ENCODE measurements at regions not wholly inside any gene's neighbourhood (a gene's known extent, or its start where the extent isn't known, plus 50 kb on each side); places are given as distances from the start of the nearest gene placed in this dataset.

DNA sequence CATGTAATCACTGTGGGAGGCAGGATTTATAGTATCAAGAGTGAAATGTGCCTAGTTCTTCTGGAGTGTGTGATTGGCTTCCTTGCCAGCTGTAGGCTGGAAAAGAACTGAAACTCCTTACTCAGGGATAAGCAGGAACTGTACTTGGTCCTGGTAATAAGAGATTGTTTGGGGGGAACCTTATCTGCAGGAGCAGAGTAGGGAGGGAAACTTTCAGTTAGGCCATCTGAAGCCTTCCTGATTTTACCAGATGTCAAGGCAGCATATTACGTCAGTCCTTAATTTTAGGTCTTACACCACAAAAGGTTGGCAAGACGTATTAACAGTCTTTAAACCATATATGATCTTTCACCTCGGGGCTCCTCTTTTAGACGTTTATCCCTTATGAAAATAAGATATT is 231.5 kb upstream of the FMR1 start:
- peak in 2 of 3 donors; percentile 26 to 53 for DNase-seq (ENCODE audit: low read depth in 2 of 3, low spot score in 2 of 3)

DNA sequence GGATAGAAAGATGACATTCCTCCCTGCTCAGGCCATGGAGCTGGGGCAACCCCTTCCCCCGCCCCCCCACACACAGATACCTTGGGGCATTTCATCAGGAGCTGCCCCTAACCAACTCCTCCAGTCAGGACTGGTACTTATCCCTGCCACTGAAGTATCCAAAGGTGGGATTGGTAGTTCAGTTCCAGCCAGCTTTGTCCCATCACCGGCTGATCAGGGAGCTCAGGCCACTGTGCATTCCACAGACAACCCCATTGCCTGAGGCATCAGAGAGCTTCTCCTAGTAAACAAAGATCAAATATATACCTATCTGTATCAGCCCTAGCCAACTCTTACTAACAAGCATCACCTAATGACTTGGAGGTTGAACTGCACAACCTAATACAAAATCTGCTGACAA is 218.2 kb upstream of the FMR1 start:
- DNase-seq (ENCODE audit: low read depth in 2 of 3, low spot score in 2 of 3) = no peak

DNA sequence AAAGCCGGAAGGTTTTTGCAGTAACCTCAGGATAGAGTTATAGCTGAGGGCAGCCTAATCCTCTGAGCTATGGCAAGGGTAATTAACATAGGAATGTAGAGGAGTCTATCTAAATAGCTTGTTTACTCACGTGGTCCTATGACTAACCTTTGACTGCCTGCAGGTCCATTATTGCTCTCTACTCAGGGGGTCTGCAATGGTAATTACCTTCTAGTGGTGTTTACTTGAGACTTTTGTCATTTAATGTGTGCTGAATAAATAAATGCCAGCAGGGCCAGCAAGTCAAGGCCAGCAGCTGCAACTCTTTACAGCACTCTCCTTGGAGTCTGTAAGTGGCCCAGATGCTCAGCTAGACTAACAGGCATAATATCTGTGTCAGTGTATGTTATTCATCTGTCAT is 212.7 kb upstream of the FMR1 start:
- DNase-seq (ENCODE audit: low read depth in 2 of 3, low spot score in 2 of 3) = no peak

DNA sequence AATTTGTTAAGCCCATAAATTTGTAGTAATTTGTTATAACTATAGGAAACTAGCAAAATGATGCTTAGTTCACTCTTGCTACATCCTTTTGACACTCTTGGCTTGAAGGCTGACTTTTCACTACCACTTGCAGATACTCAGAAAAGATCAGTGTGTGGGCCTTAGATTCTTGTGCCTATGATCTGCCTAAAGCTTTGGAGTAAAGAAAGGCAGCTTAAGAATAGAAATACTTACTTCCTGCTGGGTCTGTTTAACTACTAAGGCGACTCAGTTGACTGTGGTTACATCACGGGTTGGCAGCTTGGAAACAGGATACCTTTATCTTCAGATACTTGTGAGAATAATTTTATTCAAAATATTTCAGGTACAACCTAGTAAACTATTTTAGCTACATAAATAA is 201.4 kb upstream of the FMR1 start:
- DNase-seq (ENCODE audit: low read depth in 2 of 3, low spot score in 2 of 3) = no peak

DNA sequence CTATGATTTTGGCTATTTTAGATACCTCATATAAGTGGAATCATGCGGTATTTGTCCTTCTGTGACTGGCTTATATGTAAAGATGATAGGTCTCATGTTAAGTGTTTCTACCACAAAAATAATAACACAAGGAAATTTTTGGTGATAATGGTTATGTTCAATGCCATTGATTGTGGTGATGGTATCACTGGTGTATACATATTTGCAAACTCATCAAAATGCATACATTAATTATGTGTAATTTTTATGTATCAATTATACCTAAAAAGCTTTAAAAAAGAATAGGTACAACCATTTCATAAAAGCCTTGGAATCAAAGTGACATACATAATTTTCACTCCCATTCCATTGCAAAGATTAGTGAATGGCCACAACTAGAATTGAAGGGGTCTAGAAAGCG is 178.3 kb upstream of the FMR1 start:
- no peak for DNase-seq (ENCODE audit: low read depth in 2 of 3, low spot score in 2 of 3)

DNA sequence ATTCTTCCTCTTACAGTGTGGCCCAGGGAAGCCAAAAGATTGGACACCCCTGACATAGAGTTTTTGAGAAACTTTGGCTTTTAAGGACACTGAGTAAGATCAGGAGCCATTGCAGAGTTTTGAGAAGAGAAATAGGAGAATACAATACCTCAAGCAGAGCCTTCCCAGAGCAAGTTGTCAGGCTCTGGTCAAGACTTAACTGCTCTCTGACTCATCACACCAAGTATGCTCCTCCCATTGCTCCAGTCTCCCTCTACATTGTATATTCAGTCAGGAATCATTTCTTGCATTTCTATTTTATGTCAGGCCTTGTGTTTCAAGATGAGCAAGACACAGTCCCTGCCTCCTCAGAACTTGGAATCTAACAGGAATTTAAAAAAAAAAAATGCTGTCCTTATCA is 176.4 kb upstream of the FMR1 start:
- no peak for DNase-seq (ENCODE audit: low read depth in 2 of 3, low spot score in 2 of 3)

DNA sequence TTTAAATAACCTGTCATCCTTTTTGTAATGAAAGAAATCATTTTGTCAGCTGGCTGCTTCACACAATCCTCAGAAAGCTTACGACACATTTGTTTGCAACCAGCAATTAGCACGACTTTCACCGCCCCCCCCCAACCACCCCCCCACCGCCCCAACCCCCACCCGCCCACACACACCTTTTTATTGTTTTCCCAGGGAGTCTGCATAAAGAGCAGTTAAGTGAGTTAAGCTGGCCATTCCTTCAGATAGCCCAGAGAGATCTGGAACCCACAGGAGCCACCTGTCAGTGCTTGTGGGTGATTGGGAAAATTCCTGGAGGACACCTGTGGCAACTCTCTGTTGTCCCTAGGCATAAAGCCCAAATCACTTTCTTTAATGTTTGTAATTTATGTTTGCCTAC is 175.7 kb upstream of the FMR1 start:
- no peak for DNase-seq (ENCODE audit: low read depth in 2 of 3, low spot score in 2 of 3)

DNA sequence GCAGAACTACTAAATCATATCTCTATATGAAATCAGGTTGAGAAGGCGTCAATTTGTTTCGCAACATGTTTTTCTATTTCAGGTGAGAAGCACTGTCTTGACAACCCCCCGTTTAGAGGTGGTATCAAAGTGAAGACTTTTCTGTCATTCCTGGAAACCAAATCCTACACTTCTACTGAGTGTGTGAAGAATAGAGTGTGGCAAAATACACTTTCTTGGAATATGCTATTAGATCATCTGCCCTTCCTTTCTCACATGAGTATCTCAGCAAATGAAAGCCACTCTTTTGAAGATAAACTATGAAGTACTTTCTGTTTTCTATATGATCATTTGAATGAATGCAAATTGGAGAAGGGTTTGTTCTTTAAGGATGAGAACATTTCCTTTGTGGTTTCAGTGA is 174.0 kb upstream of the FMR1 start:
- DNase-seq (ENCODE audit: low read depth in 2 of 3, low spot score in 2 of 3) = no peak

DNA sequence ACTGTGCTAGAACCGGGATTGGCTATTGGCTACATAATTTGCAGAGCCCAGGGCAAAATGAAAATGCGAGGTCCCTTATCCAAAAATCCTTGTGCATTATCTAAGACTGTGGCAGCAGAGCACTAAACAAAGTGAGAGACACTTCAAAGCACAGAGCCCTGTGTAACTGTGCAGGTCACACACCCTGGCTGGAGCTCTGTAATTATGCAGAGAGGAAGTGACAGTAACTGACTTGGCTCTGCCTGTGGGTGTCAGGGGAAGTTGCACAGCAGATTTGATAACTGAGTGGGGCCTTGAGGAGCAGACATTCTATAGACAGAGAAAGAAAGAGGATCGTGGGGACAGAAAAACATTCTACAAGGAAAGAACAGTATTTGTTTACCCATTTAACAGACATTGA is 173.5 kb upstream of the FMR1 start:
- no peak for DNase-seq (ENCODE audit: low read depth in 2 of 3, low spot score in 2 of 3)

DNA sequence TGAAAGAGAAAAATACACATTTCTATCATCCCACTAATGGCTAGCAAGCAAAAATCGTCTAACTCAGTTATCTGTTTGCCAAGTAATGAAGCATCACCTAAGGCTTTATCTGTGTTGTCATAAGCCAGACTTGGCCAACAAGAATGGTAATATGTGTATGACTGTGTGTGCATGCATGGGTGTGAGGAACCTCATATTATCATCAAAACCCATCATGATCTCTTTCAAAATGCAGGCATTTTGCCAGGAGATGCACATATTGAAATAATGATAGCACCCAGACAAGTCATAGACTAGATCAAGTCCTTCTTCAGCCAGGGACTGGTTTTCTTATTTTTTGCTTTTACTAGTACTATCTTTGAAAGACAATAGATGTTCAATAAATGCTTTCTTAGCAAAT is 172.5 kb upstream of the FMR1 start:
- DNase-seq (ENCODE audit: low read depth in 2 of 3, low spot score in 2 of 3) = no peak

DNA sequence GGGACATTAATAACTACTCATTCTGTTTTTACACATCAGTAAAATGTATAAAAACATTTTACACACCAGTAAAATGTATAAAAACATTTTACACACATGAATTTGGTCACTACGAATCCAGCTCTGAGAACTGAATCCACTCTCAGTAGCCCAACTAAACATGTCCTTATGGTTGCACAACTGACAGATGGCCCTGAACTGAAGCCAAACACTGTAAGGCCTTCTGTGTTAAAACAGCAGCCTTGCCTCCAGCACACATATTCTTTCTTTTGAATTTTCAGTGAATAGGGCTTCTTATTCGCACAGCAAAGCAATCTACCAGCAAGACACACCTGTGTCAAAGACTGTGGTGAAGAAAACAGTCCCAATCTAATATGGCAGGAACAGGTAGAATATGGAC is 169.9 kb upstream of the FMR1 start:
- DNase-seq (ENCODE audit: low read depth in 2 of 3, low spot score in 2 of 3) = no peak

DNA sequence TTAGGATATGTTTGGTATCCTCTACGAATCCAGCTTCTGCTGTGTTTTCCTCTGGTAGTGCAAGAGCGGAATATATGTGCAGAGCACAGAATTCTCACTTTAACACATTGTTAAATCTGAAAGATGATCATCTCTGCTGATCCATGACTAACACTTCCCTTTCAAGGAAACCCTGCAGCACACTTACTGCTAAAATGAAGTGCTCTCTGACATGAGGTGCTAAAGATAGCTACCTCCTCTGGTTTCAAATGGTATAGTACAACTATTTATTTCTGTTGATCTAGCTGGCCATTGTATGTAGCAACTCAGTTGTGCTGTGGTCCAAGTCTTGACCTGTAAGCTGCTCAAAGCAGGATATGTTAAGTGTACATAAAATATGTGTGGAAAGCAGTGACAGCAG is 162.4 kb upstream of the FMR1 start:
- no peak for DNase-seq (ENCODE audit: low read depth in 2 of 3, low spot score in 2 of 3)

DNA sequence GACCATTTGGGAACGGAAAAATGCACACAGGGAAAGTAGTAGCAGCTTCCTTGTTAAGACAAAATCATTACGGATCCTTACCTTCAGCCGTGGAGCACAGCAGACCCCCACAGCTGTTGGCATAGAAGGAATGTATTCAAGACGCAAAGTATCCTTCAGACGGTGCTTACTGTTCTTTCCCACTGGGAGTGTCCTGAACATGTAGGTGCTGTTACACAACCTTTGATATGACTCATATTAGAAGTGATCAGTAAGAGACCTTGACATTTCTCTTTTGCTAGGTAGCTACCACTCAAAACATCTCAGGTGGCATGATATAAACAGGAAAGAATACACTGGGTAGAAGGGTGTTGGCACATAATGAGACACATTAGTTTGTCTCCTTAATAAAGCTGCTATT is 154.0 kb upstream of the FMR1 start:
- DNase-seq (ENCODE audit: low read depth in 2 of 3, low spot score in 2 of 3) = no peak

DNA sequence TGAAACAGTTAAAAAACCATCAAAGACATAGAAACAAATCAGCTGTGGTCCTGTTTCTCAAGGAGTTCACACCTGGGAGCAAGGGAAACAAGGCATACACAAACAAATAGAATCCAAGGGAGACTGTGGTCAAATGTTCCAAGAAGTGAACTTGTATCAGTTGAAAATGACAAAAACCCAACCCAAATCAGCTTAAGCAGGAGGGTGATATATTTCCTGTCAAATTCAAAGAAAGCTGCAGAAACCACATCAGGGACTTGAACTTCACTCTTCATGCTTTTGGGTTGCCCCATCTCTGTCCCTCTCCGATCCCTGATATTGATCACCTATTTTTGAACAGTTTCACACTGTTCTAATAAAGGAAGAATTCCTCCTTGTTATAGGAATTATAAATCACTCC is 148.6 kb upstream of the FMR1 start:
- peak in 1 of 3 donors; percentile 28 for DNase-seq (ENCODE audit: low read depth in 2 of 3, low spot score in 2 of 3)

DNA sequence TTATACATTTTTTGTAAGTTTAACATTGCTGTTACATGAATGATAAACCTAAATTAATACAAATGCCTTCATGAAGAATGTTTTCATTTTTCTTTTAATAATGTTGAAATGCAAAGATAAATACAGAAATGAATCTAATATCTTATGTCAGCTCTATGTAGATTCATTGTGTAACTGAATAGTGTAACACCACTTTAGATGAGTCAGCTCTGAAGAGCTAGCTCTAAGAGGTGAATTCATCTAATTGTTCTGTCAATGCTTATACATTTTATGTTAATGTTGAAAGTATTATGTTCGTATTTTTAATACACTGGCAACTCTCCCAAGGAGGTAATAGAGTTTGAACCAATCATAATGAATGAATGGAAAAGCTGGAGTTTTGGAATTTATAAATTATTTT is 146.9 kb upstream of the FMR1 start:
- DNase-seq (ENCODE audit: low read depth in 2 of 3, low spot score in 2 of 3) = no peak

DNA sequence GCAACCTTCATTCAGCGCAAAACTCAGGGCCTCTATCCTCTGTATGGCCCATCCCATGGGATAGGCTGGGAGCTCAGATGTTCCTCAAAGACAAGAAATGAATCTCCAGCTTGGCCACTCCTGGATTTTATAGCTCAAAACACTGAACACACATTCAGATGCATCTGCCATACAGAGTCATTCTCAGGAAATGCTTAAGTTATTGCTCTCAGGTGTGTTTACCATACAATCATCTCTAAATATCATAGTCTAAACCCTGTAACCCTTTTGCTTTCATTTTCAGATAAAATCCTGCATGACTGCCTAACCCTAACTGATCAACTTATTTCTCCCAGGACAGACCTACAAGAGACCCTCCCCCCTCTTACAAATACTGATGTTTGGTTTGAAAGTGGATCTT is 140.9 kb upstream of the FMR1 start:
- DNase-seq (ENCODE audit: low read depth in 2 of 3, low spot score in 2 of 3) = no peak

DNA sequence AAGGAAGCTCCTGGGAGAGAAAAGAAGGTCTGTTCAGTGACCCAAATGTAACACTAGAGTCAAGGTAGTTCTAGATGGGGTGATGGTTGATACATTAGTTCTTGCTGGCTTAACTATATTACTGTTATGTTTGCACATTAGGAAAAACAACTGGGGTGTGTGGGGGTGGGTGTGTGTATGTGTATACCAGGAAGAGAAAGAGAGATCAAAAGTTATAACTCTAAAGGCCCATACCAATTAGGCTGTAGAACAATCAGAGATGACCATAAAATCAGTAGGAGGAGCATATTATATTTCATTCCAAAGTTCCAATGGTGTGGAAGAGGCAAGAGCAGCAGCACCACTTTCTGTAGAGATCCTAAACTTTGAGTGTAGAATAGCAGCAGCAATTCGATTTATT is 134.7 kb upstream of the FMR1 start:
- no peak for DNase-seq (ENCODE audit: low read depth in 2 of 3, low spot score in 2 of 3)

DNA sequence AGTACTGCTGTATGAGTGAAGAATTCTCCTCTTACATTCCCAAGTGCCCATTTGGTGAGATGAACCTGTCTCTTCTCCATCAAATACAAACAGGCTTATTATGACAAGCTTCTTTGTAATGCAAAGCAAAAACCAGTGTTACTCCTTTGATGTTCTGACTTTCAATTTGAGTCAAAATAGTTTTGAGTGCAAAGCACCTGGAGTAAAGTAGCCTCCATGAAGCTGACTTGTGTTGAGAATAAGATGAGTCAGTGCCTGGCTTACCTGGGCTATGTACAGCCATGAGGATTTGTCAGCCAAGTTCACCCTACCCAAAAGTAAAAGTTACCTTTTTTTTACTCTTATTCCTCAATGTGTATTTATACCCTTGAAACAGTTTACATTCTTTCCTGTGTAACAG is 132.5 kb upstream of the FMR1 start:
- DNase-seq (ENCODE audit: low read depth in 2 of 3, low spot score in 2 of 3) = no peak

DNA sequence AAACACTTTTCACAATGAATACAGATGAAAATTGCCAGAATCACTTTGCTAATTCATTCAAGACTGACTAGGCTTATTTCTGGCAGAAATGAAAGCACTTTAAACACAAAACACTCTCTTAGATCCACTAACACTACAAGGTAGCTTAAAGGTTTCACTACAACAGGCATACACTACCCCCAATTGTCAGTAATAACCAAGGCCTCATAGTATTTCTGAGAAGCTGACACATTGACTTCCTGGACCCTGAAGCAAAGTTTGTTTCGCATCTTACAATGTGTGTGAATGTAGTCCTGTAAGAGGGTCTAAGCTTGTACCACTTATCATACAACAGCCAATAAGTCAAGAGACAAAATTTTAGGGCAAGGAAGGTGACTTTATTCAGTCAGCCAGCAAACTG is 129.9 kb upstream of the FMR1 start:
- DNase-seq (ENCODE audit: low read depth in 2 of 3, low spot score in 2 of 3) = no peak

DNA sequence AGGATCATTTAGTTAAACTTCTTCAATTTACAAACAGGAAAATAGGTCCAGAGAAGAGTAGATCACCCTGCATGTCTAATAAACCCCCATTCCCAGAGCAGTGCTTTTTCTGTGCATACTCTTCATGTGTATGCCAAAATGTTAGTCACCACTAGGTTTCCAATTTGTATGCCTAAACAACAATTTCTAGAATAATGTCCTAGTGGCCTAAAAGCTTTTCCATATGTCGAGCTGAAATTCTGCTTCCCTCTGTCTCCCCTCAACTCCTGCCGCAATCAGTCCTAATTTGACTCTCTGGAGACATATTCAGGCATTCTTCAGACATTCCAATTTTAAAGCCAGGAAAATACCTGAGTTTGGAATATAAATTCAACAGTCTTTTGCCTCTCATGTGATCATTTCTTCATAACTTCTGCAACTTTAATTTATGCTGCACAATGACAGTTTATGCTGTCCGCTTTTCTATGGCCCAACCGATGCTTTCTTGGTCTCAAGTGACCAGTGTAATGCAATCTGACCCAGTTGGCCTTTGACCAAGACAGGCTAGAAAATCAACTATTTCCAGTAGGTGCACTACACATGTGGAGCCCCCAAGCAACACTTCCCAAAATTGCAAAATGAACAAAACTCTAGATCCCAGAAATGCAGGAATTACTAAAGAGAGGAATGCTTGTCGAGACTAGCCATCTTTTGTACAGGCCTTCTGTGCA is 122.9 kb upstream of the FMR1 start:
- DNase-seq (ENCODE audit: low read depth in 2 of 3, low spot score in 2 of 3) = no peak

DNA sequence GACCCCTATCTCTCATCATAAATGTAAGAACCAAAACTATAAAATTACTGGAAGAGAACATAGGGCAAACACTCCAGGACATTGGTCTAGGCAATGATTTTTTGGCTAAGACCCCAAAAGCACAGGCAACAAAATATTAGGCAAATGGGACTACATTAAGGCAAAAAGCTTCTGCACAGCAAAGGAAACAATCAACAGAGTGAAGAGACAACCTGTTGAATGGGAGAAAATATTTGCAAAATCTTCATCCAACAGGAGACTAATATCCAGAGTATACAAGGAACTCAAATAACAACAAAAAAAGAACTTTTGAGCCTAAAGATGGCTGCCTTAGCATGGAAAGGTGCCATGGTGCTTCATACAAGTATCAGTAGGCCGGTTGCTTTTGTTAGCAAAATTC is 111.1 kb upstream of the FMR1 start:
- no peak for DNase-seq (ENCODE audit: low read depth in 2 of 3, low spot score in 2 of 3)

DNA sequence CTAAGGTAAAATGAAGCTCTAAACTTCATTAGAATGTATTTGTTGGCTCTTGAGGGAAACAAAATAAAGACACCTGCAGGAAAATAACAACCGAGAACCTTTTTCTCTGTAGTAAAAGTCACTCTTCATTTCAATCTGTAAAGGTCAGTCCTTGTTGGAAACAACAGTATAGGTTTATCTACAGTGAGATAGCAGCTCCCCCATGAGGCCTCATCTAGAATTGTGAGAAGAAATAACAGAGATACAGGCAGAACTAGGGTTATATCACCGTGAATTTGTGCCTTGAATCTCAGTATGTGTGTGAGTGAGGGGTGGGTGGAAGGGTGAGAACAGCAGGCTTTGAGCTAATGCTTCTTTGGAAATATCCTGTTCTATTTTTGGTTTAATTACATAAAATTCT is 107.8 kb upstream of the FMR1 start:
- DNase-seq (ENCODE audit: low read depth in 2 of 3, low spot score in 2 of 3) = peak in 2 of 3 donors; percentile 21 to 57

DNA sequence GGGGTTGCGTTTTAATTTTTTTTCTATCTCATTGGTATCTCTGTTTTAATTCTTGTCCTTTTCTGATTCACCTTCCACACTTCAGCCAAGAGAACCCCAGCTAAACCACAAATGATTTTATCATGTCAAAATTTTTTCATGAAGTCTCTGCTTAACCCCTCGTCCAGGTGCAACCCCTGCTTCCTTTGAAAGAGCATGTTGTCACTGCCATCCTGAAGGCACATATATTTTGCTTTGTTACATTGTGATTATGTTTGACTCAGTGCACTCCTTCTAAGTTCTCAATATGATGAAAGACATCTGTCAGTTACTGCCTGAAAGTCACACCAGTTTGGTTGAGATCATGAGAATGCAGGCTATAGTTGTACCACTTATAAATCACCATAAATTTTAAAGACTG is 99.9 kb upstream of the FMR1 start:
- DNase-seq (ENCODE audit: low read depth in 2 of 3, low spot score in 2 of 3) = no peak
